HepG2 (cell line): ENCODE measurements at regions not wholly inside any gene's neighbourhood (a gene's known extent, or its start where the extent isn't known, plus 50 kb on each side); places are given as distances from the start of the nearest gene placed in this dataset.

ENCODE experiments used
- ARNTL ChIP-seq: sonication (generic); formaldehyde crosslinking; IDR thresholded peaks from 2 replicates; pipeline ENCODE4 v1.4.0; 2020; ENCODE audit warnings: mild to moderate bottlenecking, missing genetic modification reagents
- ELF1 ChIP-seq: sonication (generic); formaldehyde crosslinking; IDR thresholded peaks from 2 replicates; pipeline ENCODE4 v1.4.0; 2020; ENCODE audit warnings: missing genetic modification reagents
- FOSL2 ChIP-seq: sonication (generic); formaldehyde crosslinking; IDR thresholded peaks from 2 replicates; pipeline ENCODE4 v1.4.0; 2020; ENCODE audit warnings: missing genetic modification reagents
- ISL2 ChIP-seq: sonication (generic); formaldehyde crosslinking; IDR thresholded peaks from 2 replicates; pipeline ENCODE4 v1.5.0; 2020; ENCODE audit warnings: missing genetic modification reagents
- JDP2 ChIP-seq: sonication (generic); formaldehyde crosslinking; IDR thresholded peaks from 2 replicates; pipeline ENCODE4 v1.8.1; 2022; ENCODE audit warnings: missing genetic modification reagents, borderline replicate concordance
- KDM5B ChIP-seq: sonication (generic); formaldehyde crosslinking; IDR thresholded peaks from 2 replicates; pipeline ENCODE4 v1.4.0; 2020; ENCODE audit warnings: missing genetic modification reagents, mild to moderate bottlenecking, borderline replicate concordance
- MAFF ChIP-seq: IDR thresholded peaks from 2 replicates; pipeline ENCODE4 v1.6.1; 2011; ENCODE audit warnings: low read depth, low read length, improper control_type of control experiment
- MAZ ChIP-seq, 2 experiments: sonication (generic) in 1 of 2; formaldehyde crosslinking in 1 of 2; IDR thresholded peaks; 2 replicates each; pipeline versions ENCODE4 v1.5.0 to v1.6.1; 2012 to 2020; ENCODE audit warnings: low read depth in 2 of 2, mild to moderate bottlenecking in 2 of 2, borderline replicate concordance in 1 of 2, improper control_type of control experiment in 1 of 2, low read length in 1 of 2, missing genetic modification reagents in 1 of 2, moderate library complexity in 1 of 2
- NR1H2 ChIP-seq: sonication (generic); formaldehyde crosslinking; IDR thresholded peaks from 2 replicates; pipeline ENCODE4 v1.8.1; 2022; ENCODE audit warnings: low read depth, missing genetic modification reagents, borderline replicate concordance
- RARG ChIP-seq: sonication (generic); formaldehyde crosslinking; IDR thresholded peaks from 2 replicates; pipeline ENCODE4 v1.4.0; 2020; ENCODE audit warnings: low read depth, mild to moderate bottlenecking, missing genetic modification reagents
- SMARCC2 ChIP-seq: fragments of 450-650 bp; IDR thresholded peaks from 2 replicates; pipeline ENCODE4 v1.6.1; 2017; ENCODE audit warnings: antibody characterized with exemption, mild to moderate bottlenecking
- SMC3 ChIP-seq: IDR thresholded peaks from 2 replicates; pipeline ENCODE4 v1.6.1; 2011; ENCODE audit warnings: low read length, improper control_type of control experiment
- ZBTB7B ChIP-seq: sonication (generic); formaldehyde crosslinking; IDR thresholded peaks from 2 replicates; pipeline ENCODE4 v1.4.0; 2020; ENCODE audit warnings: missing genetic modification reagents
- ZNF232 ChIP-seq: sonication (generic); formaldehyde crosslinking; IDR thresholded peaks from 2 replicates; pipeline ENCODE4 v1.4.0; 2020; ENCODE audit warnings: missing genetic modification reagents, borderline replicate concordance
- ZNF274 ChIP-seq: sonication (generic); formaldehyde crosslinking; IDR thresholded peaks from 2 replicates; pipeline ENCODE4 v1.5.1; 2020; ENCODE audit warnings: mild to moderate bottlenecking, missing genetic modification reagents
- ZNF746 ChIP-seq: sonication (generic); formaldehyde crosslinking; IDR thresholded peaks from 2 replicates; pipeline ENCODE4 v1.8.0; 2022; ENCODE audit warnings: mild to moderate bottlenecking, missing genetic modification reagents
- ZNF775 ChIP-seq: sonication (generic); formaldehyde crosslinking; IDR thresholded peaks from 2 replicates; pipeline ENCODE4 v1.4.0; 2020; ENCODE audit warnings: missing genetic modification reagents, mild to moderate bottlenecking, moderate library complexity, borderline replicate concordance
- TF ChIP-seq, protein P1 (sequence below): sonication (generic); formaldehyde crosslinking; IDR thresholded peaks from 2 replicates; pipeline ENCODE4 v1.5.0; 2020; ENCODE audit warnings: mild to moderate bottlenecking, missing genetic modification reagents
- TF ChIP-seq, protein P2 (sequence below): sonication (generic); formaldehyde crosslinking; conservative IDR thresholded peaks from 2 replicates; pipeline ENCODE4 v1.4.0; 2020; ENCODE audit warnings: missing genetic modification reagents
- TF ChIP-seq, protein P3 (sequence below): sonication (generic); formaldehyde crosslinking; IDR thresholded peaks from 2 replicates; pipeline ENCODE4 v1.4.0; 2020; ENCODE audit warnings: mild to moderate bottlenecking, missing genetic modification reagents
- TF ChIP-seq, protein P4 (sequence below): sonication (generic); formaldehyde crosslinking; IDR thresholded peaks from 2 replicates; pipeline ENCODE4 v1.5.1; 2020; ENCODE audit warnings: missing genetic modification reagents, mild to moderate bottlenecking, borderline replicate concordance

DNA sequence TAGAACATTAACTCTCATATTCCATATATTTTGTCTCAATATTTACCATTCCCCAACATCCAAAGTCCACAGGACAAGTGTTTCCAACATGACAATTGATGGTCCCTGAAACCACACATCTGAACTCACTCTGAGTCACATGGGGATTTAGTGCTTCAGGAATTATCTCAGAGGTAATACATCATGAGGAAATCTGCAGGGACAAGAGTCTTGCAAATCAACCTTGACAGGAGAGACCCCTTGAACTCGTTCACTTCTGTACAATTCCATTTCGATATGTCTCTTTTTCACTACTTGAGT is 119.7 kb upstream of the ABCA1 start (continued):
- no peak for TF ChIP-seq SMC3
- no peak for TF ChIP-seq ZNF746 (CRISPR knock-in tag)
- TF ChIP-seq, protein P1, sequence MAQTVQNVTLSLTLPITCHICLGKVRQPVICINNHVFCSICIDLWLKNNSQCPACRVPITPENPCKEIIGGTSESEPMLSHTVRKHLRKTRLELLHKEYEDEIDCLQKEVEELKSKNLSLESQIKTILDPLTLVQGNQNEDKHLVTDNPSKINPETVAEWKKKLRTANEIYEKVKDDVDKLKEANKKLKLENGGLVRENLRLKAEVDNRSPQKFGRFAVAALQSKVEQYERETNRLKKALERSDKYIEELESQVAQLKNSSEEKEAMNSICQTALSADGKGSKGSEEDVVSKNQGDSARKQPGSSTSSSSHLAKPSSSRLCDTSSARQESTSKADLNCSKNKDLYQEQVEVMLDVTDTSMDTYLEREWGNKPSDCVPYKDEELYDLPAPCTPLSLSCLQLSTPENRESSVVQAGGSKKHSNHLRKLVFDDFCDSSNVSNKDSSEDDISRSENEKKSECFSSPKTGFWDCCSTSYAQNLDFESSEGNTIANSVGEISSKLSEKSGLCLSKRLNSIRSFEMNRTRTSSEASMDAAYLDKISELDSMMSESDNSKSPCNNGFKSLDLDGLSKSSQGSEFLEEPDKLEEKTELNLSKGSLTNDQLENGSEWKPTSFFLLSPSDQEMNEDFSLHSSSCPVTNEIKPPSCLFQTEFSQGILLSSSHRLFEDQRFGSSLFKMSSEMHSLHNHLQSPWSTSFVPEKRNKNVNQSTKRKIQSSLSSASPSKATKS: no peak
- no peak for TF ChIP-seq MAFF
- TF ChIP-seq RARG (CRISPR knock-in tag): no peak
- TF ChIP-seq ARNTL (CRISPR knock-in tag): no peak
- TF ChIP-seq, protein P2, sequence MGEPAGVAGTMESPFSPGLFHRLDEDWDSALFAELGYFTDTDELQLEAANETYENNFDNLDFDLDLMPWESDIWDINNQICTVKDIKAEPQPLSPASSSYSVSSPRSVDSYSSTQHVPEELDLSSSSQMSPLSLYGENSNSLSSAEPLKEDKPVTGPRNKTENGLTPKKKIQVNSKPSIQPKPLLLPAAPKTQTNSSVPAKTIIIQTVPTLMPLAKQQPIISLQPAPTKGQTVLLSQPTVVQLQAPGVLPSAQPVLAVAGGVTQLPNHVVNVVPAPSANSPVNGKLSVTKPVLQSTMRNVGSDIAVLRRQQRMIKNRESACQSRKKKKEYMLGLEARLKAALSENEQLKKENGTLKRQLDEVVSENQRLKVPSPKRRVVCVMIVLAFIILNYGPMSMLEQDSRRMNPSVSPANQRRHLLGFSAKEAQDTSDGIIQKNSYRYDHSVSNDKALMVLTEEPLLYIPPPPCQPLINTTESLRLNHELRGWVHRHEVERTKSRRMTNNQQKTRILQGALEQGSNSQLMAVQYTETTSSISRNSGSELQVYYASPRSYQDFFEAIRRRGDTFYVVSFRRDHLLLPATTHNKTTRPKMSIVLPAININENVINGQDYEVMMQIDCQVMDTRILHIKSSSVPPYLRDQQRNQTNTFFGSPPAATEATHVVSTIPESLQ: no peak
- TF ChIP-seq ELF1 (CRISPR knock-in tag): no peak
- TF ChIP-seq ZNF775 (CRISPR knock-in tag): no peak
- no peak for TF ChIP-seq ISL2 (CRISPR knock-in tag)
- TF ChIP-seq, protein P3, sequence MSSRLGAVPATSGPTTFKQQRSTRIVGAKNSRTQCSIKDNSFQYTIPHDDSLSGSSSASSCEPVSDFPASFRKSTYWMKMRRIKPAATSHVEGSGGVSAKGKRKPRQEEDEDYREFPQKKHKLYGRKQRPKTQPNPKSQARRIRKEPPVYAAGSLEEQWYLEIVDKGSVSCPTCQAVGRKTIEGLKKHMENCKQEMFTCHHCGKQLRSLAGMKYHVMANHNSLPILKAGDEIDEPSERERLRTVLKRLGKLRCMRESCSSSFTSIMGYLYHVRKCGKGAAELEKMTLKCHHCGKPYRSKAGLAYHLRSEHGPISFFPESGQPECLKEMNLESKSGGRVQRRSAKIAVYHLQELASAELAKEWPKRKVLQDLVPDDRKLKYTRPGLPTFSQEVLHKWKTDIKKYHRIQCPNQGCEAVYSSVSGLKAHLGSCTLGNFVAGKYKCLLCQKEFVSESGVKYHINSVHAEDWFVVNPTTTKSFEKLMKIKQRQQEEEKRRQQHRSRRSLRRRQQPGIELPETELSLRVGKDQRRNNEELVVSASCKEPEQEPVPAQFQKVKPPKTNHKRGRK (CRISPR knock-in tag): no peak
- TF ChIP-seq FOSL2 (CRISPR knock-in tag): peak; percentile 77
- TF ChIP-seq ZNF274: no peak
- no peak for TF ChIP-seq JDP2 (CRISPR knock-in tag)
- no peak for TF ChIP-seq ZNF232 (CRISPR knock-in tag)
- TF ChIP-seq NR1H2 (CRISPR knock-in tag): no peak
- no peak for TF ChIP-seq ZBTB7B (CRISPR knock-in tag)
- TF ChIP-seq, protein P4, sequence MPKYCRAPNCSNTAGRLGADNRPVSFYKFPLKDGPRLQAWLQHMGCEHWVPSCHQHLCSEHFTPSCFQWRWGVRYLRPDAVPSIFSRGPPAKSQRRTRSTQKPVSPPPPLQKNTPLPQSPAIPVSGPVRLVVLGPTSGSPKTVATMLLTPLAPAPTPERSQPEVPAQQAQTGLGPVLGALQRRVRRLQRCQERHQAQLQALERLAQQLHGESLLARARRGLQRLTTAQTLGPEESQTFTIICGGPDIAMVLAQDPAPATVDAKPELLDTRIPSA (CRISPR knock-in tag): no peak
- TF ChIP-seq MAZ (IDR thresholded peaks at IDR 0.05; ENCODE audit: borderline replicate concordance, low read depth, low read length): no peak
- no peak for TF ChIP-seq MAZ (CRISPR knock-in tag; IDR thresholded peaks at IDR 0.05; ENCODE audit: low read depth)
- TF ChIP-seq SMARCC2: no peak
- no peak for TF ChIP-seq KDM5B
